ENCODE measurements at regions not wholly inside any gene's neighbourhood (a gene's known extent, or its start where the extent isn't known, plus 50 kb on each side); places are given as distances from the start of the nearest gene placed in this dataset.

DNA sequence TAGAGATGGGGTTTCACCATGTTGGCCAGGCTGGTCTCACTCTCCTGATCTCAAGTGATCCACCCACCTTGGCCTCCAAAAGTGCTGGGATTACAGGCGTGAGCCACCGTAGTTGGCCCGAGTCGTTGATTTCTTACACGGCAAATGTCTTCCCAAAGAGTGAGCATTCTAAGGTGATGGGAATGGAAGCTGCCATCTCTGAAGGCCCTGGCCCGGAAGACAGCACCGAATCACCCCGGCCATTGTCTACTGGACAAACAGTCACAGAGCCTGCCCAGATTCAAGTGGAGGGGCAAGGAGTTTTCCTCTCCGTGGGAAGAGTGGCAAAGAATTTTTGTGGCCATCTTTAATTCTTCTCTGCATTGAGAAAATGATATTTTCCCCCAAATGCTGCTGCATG lies 92.1 kb upstream of the AJAP1 start:
- no peaks in the 10 kb centered on the region for H3K4me1 ChIP-seq
- TF ChIP-seq, protein P1, sequence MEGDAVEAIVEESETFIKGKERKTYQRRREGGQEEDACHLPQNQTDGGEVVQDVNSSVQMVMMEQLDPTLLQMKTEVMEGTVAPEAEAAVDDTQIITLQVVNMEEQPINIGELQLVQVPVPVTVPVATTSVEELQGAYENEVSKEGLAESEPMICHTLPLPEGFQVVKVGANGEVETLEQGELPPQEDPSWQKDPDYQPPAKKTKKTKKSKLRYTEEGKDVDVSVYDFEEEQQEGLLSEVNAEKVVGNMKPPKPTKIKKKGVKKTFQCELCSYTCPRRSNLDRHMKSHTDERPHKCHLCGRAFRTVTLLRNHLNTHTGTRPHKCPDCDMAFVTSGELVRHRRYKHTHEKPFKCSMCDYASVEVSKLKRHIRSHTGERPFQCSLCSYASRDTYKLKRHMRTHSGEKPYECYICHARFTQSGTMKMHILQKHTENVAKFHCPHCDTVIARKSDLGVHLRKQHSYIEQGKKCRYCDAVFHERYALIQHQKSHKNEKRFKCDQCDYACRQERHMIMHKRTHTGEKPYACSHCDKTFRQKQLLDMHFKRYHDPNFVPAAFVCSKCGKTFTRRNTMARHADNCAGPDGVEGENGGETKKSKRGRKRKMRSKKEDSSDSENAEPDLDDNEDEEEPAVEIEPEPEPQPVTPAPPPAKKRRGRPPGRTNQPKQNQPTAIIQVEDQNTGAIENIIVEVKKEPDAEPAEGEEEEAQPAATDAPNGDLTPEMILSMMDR (IDR thresholded peaks at IDR 0.05) = no peak
- DNase-seq (no peak), ATAC-seq (no peak)
- H3K4me3 ChIP-seq = no peak overlapping the region
- no peaks in the 10 kb centered on the region for H3K9me3 ChIP-seq
- no peak overlapping the region for H3K27ac ChIP-seq
- H3K27me3 ChIP-seq (ENCODE audit: low read depth) = no peaks in the 10 kb centered on the region
- intact Hi-C loops (cut with DNase I) = no loop called here
- no peaks in the 10 kb centered on the region for H3K36me3 ChIP-seq

DNA sequence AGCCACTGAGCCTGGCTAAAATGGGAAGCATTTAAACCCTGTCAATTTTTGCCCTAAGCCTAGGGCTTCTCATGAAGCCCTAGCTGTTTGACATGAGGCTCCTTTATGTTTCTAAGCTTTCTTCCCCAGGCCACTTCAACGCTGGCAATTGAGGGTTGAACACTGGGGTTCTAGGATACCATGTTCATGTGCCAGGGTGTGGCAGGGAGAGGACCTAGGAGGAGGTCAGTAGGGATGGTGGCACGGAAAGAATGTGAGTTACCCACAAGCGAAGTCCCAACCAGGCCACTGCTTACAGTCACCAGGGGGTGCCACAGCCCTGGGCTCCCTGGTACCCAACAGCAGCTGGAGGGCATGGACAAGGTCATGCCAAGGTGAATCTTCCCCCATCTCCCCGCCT lies 90.8 kb upstream of the AJAP1 start:
- no peaks in the 10 kb centered on the region for H3K9me3 ChIP-seq
- H3K4me1 ChIP-seq = no peaks in the 10 kb centered on the region
- no peaks in the 10 kb centered on the region for H3K36me3 ChIP-seq
- H3K27ac ChIP-seq = no peak overlapping the region
- H3K27me3 ChIP-seq (ENCODE audit: low read depth) = no peaks in the 10 kb centered on the region
- ATAC-seq = no peak
- intact Hi-C loops (cut with DNase I) = no loop called here
- no peak for DNase-seq
- TF ChIP-seq, protein P1 (IDR thresholded peaks at IDR 0.05) = no peak
- H3K4me3 ChIP-seq = no peak overlapping the region

DNA sequence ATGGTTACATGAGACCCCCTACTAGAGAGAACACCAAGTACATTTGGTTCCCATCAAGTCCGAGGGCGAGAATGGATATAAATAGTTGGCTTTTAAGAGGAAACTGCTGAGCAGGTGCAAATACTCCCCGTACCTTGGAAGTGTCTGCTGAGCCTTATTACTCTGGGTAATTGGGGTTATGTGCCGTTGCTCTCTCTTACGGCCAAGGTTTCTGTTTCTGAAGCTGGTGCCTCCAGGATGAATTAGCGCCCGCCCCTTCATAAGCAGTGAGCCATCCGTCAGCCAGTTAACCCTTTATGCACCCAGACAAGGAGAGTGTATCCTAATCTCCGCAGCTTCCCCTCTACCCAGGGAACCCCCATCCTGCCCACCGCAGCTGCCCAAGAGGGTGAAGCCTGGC lies 90.4 kb upstream of the AJAP1 start:
- TF ChIP-seq, protein P1 (IDR thresholded peaks at IDR 0.05) = no peak
- Histone ChIP-seq H3K27me3 (ENCODE audit: low read depth) (no peaks in the 10 kb centered on the region), H3K27ac (no peak overlapping the region), H3K9me3 (no peaks in the 10 kb centered on the region), H3K36me3 (no peaks in the 10 kb centered on the region), H3K4me1 (no peaks in the 10 kb centered on the region), H3K4me3 (no peak overlapping the region)
- ATAC-seq (no peak), DNase-seq (no peak)
- intact Hi-C loops (cut with DNase I) = no loop called here

DNA sequence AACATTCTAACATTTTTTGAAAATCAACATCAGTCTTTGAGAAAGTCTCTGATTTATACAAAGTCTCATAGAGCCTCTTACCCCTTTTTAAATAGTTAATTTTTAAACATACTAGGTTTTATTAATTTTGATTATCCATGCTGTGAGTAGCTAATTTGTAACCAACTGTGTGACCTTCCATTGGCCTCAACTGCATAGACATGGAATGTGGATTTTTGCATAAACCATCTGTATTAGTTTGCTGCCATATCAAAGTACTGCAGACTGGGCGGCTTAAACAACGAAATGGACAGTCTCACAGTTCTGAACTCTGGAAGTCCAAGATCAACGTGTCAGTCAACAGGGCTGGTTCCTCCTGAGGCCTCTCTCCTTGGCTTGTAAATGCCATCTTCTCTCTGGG lies 89.2 kb upstream of the AJAP1 start:
- Histone ChIP-seq H3K36me3 (no peaks in the 10 kb centered on the region), H3K4me1 (no peaks in the 10 kb centered on the region), H3K27me3 (ENCODE audit: low read depth) (no peaks in the 10 kb centered on the region), H3K27ac (no peak overlapping the region), H3K9me3 (no peaks in the 10 kb centered on the region), H3K4me3 (no peak overlapping the region)
- TF ChIP-seq, protein P1 (IDR thresholded peaks at IDR 0.05) = no peak
- DNase-seq (no peak), ATAC-seq (no peak)
- intact Hi-C loops (cut with DNase I) = no loop called here

DNA sequence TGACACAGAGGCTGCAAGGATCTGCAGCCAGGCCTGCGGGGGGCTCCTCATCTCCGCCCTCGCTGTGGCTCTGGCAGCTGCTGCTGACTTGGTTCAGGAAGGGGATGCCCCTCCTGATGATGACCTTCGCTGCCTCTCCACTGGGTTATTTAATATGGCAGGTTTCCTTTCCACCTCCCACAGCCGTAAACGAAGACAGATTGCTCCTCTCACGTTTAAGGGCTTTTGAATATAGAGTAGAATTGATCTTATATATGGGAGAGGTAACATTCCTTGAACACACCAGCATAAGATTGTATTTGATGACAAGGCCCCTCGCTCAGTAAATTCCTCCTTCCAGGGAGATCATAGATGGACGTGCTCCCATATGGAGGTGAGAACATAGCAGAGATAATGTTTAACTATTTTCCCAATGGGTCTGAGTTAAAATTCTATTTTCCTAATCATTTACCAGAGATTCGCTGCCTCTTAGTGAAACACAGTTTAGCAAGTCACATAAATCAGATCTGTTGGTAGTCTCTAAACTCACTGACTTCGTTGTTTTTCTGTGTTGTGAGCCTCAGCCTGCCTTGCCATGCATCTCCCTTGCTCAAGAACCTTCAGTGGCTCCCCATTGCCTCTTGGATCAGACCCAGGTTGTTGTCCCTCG lies 88.5 kb upstream of the AJAP1 start:
- Histone ChIP-seq H3K27me3 (ENCODE audit: low read depth) (no peaks in the 10 kb centered on the region), H3K9me3 (no peaks in the 10 kb centered on the region), H3K27ac (no peak overlapping the region), H3K4me1 (no peaks in the 10 kb centered on the region), H3K4me3 (no peak overlapping the region), H3K36me3 (no peaks in the 10 kb centered on the region)
- DNase-seq (no peak), ATAC-seq (no peak)
- TF ChIP-seq, protein P1 (IDR thresholded peaks at IDR 0.05) = no peak
- intact Hi-C loops (cut with DNase I) = no loop called here

Data from lower lobe of right lung (tissue), 2 donors.